HG03045 (cell line): ENCODE measurements at regions not wholly inside any gene's neighbourhood (a gene's known extent, or its start where the extent isn't known, plus 50 kb on each side); places are given as distances from the start of the nearest gene placed in this dataset.

Source experiments
- ATAC-seq: cut with Tn5 transposase; IDR thresholded peaks from one replicate; pipeline ENCODE4 v1.9.1; 2021; ENCODE audit warnings: mild to moderate bottlenecking, moderate library complexity; ENCODE audit not compliant: unreplicated experiment

DNA sequence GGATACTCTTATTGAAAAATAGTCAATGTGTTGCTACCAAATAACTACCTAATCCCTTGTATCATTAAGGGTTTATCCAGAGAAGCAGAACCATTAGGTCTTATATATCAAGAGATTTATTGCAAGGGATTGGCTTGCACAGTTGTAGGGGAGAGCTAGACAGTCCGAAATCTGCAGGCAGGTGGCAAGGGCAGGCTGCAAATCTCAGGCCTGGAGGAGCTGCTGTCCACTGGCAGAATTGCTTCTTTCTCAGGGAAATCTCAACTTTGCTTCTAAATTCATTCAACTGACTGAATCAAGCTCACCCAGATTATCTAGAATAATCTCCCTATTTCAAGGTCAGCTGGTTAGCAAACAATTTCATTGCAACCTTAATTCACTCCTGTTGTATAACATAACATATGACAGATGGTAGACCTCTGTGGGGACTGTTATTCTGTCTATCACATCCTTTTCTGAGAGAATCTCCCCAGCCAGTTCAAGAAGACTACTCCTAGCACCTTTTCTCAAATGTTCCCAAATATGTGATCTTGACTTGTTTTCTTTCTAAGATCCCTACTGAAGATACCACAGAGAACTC lies 194.2 kb downstream of the NHLRC3 start:
- ATAC-seq: no peak

DNA sequence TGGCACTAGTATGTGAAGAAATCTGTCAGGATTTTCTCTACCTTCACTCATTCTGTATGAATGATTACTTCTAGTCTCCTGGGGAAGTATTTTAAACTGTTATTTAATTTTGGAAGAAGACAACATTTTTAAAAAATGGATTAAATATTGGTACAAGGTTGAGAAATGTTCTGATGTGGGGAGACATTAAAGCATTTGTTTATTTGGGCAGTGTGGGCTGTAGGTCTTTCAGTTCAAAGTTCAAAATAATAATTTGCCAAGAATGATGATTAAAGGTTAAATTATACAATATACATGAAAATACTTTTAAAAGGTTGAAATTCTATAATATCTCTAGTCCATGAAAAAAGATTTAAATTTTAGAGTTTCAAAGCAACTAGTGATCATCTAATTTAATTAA lies 194.7 kb downstream of the NHLRC3 start:
- no peak for ATAC-seq

DNA sequence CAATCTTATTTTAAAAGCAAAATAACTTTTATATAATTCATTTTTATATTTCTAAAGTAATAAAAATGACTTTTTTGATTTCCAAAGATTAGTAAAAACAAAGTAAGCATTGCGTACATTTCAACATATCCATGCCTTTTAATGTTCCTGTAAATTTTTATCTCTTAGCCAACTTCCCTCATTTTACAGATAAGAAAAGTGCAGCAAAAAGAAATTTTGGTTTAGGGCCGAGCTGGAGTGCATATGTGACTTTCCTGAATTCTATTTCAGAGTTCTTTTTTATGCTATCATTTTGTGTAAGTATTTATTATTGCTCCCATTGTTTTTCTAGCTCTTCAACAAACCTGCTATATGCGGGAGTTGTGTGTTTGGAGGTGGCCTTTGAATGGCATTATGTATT lies 195.3 kb downstream of the NHLRC3 start:
- no peak for ATAC-seq

DNA sequence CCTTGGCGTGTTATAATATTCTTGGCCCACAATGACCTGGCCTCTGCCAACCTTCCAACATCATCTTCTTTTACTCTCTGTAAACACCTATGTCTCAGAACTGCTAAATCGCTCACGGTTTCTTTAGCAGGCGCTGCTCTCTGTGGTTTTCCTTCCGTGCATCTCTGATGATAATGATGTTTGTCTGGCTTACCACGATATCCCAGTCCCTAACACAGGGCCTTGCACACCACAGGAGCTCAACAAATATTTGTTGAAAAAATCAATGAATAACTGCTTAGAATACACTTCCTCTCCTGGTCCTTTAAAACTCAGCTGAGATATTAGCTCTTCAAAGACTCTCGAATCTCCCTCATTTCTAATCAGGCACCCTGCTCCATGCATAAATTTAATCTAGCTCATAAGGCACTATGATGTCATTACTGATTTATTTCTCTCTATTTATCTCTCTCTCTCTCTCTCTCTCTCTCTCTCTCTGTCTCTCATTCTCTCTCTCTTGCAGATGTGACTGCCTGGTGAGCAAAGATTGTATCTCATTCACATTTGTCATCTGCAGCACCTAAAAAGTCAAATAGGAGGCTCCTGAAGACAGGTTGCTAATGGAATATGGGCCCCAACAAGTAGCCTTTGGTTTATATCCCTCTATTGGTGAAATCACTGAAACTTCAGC lies 206.4 kb downstream of the NHLRC3 start:
- ATAC-seq: no peak

DNA sequence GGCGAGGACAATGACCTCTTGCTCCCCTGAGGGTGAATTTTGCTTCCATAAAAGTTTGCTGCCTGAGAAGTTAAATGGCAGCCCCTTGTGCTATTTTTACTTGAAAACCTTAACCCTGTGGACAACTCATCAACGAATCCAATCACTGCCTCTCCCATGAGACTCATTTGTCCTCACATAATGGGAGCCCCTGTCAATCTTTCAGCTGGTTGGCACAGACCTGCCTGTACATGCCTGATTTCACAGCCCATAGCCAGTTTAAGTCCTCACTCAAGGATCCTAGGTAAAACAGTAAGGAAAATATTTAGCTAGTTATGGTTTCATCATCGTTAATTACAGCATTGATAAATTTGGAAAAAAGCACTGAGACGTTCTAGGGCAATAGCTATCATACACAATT lies 207.4 kb downstream of the NHLRC3 start:
- no peak for ATAC-seq

DNA sequence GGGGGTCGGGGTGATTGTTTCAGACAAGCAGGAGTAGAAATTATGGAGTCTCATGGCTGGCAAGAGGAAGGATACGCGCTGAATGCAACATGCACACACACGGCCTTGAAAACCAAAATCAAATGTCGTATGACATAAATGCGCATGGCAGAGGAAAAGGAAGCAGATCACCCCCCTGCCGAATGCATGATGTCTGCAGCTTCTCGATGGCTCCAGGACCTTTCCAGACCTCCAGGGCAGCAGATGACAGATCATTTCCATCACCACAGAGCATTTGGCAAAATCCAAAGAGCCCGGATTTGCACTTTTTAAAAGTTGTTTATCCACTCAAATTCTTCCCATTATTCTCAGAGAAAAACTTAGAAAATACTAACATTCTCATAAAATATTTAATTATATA lies 211.7 kb downstream of the NHLRC3 start:
- no peak for ATAC-seq

- no peak for ATAC-seq
These were observed 212.2 kb downstream of the NHLRC3 start for GRCh38 chr13:39250440-39250839.

DNA sequence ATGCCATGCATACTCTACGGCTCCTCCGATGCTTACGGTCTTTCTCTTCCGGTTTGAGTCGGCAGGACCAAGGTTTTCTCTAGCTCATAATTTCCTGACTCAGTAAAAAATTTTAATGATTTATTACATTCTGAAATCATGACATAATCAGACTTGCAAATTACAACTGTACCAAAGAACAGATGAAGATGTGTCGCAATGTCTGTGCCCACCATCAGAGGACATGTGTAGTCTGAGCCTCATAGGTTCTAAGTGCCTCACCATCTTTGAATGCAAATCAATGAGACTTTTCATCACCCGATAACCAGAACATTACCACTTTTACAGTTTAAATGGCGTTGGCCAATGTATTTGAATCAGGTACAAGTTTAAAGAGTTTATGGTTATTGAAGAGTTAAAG lies 213.1 kb downstream of the NHLRC3 start:
- ATAC-seq: no peak

GRCh38 chr13:39253774-39254173 lies 215.5 kb downstream of the NHLRC3 start:
- ATAC-seq: no peak

- ATAC-seq: no peak
These were observed 216.3 kb downstream of the NHLRC3 start for GRCh38 chr13:39254601-39255000.

- ATAC-seq: no peak
These were observed 219.4 kb downstream of the NHLRC3 start for GRCh38 chr13:39257642-39258041.

GRCh38 chr13:39259371-39260140 lies 221.3 kb downstream of the NHLRC3 start:
- no peak for ATAC-seq

DNA sequence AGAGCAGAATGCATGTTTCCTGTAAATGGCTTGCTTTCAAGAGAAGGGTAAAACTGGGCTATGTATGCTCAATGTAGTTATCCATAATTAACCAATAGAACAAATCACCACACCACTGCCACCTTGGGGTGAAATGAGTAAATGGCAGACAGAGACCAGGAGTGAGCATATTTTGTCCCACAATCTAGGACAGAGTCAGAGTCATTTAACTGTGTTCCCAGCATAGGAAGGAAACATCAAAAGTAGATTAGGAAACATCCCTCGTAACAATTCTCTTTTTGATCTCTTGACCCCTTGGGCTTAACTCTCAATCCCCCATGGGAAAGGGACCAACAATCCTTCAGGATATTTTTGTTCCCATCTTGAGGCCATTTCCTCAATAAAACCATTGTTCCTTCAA lies 224.8 kb downstream of the NHLRC3 start:
- ATAC-seq: peak; percentile 70

GRCh38 chr13:39263531-39263930 lies 225.3 kb downstream of the NHLRC3 start:
- ATAC-seq: no peak

DNA sequence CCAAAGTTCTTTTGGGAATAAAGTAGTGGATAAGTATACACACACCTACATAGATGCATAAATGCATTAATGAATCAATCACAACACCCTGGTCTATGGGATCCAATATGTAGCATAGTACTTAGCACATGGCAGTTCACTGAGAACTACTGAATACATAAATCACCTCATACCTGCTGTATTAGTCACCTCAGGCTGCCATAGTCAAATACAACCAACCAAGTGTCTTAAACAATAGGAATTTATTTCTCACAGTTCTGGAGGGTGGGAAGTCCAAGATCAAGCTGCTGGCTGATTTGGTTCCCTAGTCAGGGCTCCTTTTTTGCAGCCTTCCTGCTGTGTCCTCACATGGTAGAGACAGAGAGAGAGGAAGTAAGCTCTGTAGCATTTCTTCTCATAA lies 228.2 kb downstream of the NHLRC3 start:
- no peak for ATAC-seq

DNA sequence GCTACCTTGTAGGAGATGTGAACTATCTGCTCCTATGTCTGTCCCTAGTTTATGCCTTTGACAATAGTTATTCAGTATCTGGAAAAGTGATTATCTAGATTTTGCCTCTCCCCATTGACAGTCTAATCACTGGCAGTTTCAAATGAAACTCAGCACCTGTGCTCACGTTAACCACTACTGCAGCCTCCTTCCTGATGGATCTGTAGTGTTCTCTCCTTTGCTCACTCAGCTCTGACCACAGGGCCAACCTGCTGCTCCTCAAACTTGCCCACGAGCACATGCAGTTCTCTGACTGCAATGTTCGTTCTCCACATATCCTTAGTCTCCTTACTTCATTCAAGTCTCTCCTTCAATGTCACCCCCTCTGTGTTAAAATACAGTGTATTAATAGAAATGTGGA lies 230.1 kb downstream of the NHLRC3 start:
- ATAC-seq: no peak

GRCh38 chr13:39269004-39269403 lies 230.7 kb downstream of the NHLRC3 start:
- no peak for ATAC-seq

DNA sequence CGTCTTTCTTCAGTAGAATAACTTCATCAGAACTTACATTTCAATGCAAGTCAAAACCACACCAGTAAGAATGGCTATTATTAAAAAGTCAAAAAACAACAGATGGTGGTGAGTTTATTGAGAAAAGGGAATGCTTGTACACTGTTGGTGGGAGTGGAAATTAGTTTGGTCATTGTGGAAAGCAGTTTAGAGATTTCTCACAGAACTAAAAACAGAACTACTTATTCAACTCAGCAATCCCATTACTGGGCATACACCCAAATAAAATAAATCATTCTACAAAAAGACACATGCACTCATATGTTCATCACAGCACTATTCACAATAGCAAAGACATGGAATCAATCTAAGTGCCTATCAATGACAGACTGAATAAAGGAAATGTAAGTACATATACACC lies 231.2 kb downstream of the NHLRC3 start:
- no peak for ATAC-seq

- ATAC-seq: no peak
These were observed 234.7 kb downstream of the NHLRC3 start for GRCh38 chr13:39272994-39273393.

DNA sequence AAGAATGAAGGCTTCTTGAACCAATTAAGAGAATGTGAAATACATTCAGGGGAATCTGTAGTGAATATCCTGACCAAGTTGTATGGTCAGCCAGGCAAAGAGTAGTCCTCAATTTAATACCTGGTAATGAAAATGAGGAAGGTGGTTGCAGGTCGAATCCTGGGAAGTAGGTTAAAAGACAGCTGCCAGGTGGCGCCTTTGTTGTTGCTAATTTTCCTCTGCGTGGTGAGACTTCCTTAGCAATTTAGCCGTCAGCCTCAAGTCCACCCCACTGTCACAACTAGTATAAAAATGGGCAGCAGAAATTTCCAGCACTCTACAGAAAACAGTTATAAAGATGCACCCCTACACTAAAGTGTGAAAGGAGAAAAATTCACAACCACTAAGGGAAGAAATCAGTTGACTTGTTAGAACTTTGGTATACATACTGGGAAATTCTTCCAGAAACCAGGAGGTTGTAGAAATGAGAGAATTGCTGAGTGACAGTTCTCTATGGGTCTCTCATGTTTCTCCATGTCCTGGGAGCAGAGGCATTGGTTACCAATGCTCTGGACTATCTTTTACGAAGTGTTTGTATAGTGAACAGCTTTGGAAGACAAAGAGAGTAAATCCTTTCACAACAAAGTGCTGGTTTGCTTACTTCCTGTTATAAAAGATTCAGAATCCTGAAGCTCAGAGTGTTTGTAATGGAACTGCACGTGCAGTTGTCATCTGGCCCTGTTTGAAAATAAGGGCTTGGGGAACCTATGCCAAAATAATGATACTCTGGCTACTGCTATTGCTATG lies 235.9 kb downstream of the NHLRC3 start:
- no peak for ATAC-seq

DNA sequence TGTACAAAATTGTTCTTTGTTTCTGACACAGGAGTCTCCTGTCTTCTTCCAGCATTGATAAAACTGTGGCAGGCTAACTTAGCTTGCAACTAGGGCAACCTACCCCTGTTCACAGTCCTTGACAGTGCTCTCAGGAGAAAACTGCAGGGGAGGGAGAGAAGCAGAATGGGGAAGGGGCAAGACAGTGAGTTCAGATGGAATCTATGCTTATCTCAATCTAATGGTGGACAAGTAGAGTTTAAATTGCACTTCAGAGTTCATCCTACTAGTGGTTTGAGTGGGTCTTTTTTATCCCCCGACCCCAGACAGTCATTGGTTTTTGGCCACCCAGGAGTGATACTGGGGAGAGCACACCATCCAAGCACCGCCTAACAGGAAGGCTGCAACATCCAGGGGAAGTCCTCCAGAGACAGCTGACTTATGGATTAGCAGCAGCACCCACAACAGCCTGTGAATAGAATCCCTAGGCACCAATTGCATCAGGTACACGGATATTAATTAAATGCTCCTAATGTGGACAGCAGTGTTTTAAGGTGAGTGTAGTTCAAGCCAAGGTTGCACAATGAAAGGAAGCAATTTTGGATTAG lies 236.6 kb downstream of the NHLRC3 start:
- ATAC-seq: no peak
